Stimulated activated naive B cell treated with anti-CD40 and anti-IgM and Interleukin-4, amounts not matched to agents 10 μg/mL and 1 μg/mL and 100 μg/mL, for 72 hours (primary cell): ENCODE measurements at regions not wholly inside any gene's neighbourhood (a gene's known extent, or its start where the extent isn't known, plus 50 kb on each side); places are given as distances from the start of the nearest gene placed in this dataset.

Experiments
- ATAC-seq, 2 donors: fragments of 150-1000 bp; cut with Tn5 transposase; replicated peaks; 2 replicates each; pipeline ENCODE4 v1.10.0; 2021; ENCODE audit warnings: moderate library complexity in 1 of 2
- DNase-seq: peaks from one replicate; pipeline ENCODE4 v3.0.0; 2021
- H3K27ac Mint-ChIP-seq: one replicate; pipeline ENCODE4 v1.8.0; 2022; ENCODE audit warnings: mild to moderate bottlenecking, mixed read lengths
- H3K27me3 Mint-ChIP-seq, 2 donors: one replicate each; pipeline ENCODE4 v1.8.0; 2022; ENCODE audit warnings: mixed read lengths in 2 of 2
- H3K36me3 Mint-ChIP-seq, 2 donors: one replicate each; pipeline ENCODE4 v1.8.0; 2022; ENCODE audit warnings: mixed read lengths in 2 of 2, mild to moderate bottlenecking in 1 of 2
- H3K4me1 Mint-ChIP-seq, 2 donors: one replicate each; pipeline ENCODE4 v1.8.0; 2022; ENCODE audit warnings: mixed read lengths in 2 of 2, mild to moderate bottlenecking in 1 of 2
- H3K4me3 Mint-ChIP-seq, 2 donors: one replicate each; pipeline ENCODE4 v1.8.0; 2022; ENCODE audit warnings: mild to moderate bottlenecking in 2 of 2, mixed read lengths in 2 of 2, moderate library complexity in 1 of 2
- H3K9me3 Mint-ChIP-seq, 2 donors: one replicate each; pipeline ENCODE4 v1.8.0; 2022; ENCODE audit warnings: mixed read lengths in 2 of 2, mild to moderate bottlenecking in 1 of 2

DNA sequence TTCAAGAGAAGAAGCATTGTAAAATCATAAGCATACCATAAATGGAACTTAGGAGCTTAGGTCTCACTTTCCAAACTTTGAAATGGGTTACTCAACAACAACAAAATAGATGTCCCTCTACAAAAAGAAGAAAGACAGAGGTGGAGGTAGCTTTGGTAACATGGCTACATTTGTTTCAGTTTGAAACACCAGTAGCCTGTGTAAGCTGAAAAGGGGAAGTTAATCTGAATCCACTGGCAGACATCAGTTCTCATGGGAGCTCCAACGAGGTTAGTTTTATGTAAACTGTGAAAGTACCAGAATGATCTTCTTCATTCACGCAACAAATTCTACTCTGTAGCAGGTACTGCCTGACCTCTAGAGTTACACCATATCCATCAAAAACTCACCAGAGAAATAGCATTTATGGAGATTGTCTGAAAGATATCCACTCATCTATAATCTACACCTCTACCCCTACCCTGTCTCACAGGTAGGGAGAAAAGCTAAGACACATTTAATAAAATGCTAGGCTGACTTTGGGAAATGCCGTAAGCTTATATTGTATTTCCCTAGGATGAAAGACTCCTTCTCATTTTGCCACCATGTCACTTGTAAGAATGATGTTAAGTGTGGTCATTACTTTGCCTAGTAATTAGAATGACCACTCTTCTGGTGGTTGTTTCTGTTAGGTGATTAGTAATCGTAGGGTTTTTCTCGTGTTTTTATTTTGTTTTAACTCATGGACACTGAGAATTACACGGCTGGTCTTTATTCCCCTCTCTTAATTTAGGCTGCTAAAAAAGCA, 224.1 kb downstream of the ASCL1 start:
- Mint-ChIP-seq H3K27ac (no peak overlapping the region), H3K9me3 (peaks cover 5 to 10% of the 10 kb centered on the region in 2 donors)
- peak; percentile 97 to 99 for ATAC-seq

DNA sequence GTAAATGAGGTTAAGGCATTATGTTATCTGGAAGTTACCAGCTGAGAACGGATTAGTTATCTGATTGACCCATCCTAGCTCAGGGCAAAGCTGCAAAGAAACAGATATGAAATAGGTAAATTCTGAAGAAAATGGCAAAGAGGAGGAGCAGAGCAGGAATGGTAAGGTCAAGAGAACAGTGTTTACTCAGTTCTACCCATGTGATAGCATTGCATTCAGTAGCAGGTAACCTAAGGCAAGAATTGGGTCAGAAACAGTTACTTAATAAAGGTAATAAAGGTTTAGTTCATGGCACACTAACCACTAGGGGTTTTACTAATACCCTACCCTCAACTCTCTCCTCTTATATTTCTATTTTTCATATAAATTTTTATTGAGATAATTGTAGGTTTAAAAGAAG, 224.8 kb downstream of the ASCL1 start:
- Mint-ChIP-seq H3K4me1 (peaks cover 0 to 3% of the 10 kb centered on the region in 2 donors), H3K27me3 (peaks cover 15 to 23% of the 10 kb centered on the region in 2 donors), H3K4me3 (no peak overlapping the region), H3K27ac (no peak overlapping the region), H3K9me3 (peaks cover 7 to 10% of the 10 kb centered on the region in 2 donors), H3K36me3 (peaks cover 0 to 4% of the 10 kb centered on the region in 2 donors)
- ATAC-seq: no peak
- no peak for DNase-seq

More for the DNA sequence above, 224.1 kb downstream of the ASCL1 start:
- DNase-seq: peak; percentile 41
- H3K4me1 Mint-ChIP-seq: peaks cover 0 to 3% of the 10 kb centered on the region in 2 donors
- no peak overlapping the region for H3K4me3 Mint-ChIP-seq
- peaks cover 0 to 4% of the 10 kb centered on the region in 2 donors for H3K36me3 Mint-ChIP-seq
- H3K27me3 Mint-ChIP-seq: peaks cover 11 to 23% of the 10 kb centered on the region in 2 donors

DNA sequence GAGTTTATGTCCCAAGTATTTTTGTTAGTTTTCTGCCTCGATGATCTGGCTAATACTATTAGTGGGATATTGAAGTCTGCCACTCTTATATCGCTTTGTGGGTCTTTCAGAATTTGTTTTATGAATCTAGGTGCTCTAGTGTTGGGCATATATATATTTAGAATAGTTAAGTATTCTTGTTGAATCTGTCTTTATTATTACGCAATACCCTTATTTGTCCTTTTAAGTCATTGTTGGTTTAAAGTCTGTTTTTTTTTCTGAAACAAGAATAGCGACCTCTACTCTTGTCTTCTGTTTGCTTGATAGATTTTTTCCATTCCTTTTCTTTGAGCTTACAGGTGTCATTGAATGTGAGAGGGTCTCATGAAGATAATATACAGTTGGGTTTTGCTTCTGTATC, 239.0 kb downstream of the ASCL1 start:
- ATAC-seq (no peak), DNase-seq (no peak)
- no peaks in the 10 kb centered on the region for H3K27me3 Mint-ChIP-seq
- peaks cover 15 to 21% of the 10 kb centered on the region in 2 donors for H3K9me3 Mint-ChIP-seq
- no peak overlapping the region for H3K27ac Mint-ChIP-seq
- H3K4me3 Mint-ChIP-seq: no peak overlapping the region
- peaks cover 0 to 10% of the 10 kb centered on the region in 2 donors for H3K36me3 Mint-ChIP-seq
- H3K4me1 Mint-ChIP-seq: no peaks in the 10 kb centered on the region

DNA sequence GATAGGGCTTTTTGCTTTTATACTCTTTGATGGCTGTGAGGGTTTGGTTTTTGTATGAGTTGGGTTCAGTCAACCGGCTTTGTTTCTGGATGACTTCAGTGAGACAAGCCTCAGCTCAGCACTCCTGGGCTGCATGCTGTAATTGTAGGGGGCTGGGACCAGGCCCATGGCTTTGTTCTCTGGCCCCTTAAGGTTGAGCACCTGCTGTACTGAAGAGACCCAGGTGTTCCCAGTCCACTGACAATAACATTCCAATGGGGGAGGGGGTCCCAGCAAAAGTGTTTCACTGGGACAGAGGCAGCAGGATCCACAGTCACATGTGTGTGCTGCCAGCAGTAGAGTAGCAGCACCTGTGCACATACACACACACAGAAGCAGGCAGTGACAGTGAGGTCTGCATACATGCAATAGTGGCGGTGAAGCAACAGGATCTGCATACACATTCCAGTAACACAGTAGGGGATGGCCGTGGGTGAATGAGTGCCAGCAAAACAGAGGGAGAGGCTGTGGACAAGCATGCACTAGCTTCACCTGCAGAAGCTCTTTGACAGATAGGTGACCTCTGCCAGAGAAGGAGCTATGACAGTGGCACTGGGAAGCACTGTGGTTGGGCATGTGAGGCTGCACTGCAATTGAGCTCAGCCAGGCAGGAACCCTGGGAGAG, 240.4 kb downstream of the ASCL1 start:
- ATAC-seq: no peak
- H3K27ac Mint-ChIP-seq: no peak overlapping the region

DNA sequence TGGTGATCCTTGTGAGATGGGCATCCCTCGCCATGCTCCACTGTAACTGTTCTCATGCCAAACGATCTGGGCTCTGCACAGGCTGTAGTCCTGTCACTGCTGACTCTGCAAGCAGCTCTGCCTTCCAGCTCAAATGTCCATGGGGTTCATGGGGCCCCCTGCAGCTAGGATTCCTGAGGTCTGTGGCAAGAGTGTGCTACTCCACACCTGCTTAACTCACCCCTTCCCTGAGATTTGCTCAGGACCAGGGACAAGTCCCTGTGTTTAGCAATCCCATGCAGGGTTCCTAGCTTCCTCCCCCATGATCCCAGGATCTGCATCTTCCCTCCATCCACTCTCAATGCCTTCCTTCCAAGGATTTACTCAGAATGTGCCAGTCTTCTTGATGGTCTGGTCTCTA, 241.0 kb downstream of the ASCL1 start:
- Mint-ChIP-seq H3K27me3 (no peaks in the 10 kb centered on the region), H3K36me3 (peaks cover 0 to 10% of the 10 kb centered on the region in 2 donors), H3K9me3 (peaks cover 16 to 17% of the 10 kb centered on the region in 2 donors), H3K27ac (no peak overlapping the region), H3K4me3 (no peak overlapping the region), H3K4me1 (no peaks in the 10 kb centered on the region)
- DNase-seq (no peak), ATAC-seq (no peak)

More for the DNA sequence above, 240.4 kb downstream of the ASCL1 start:
- H3K36me3 Mint-ChIP-seq: peaks cover 0 to 10% of the 10 kb centered on the region in 2 donors
- no peak overlapping the region for H3K4me3 Mint-ChIP-seq
- H3K9me3 Mint-ChIP-seq: peaks cover 16% of the 10 kb centered on the region in 2 donors
- H3K27me3 Mint-ChIP-seq: no peaks in the 10 kb centered on the region
- no peaks in the 10 kb centered on the region for H3K4me1 Mint-ChIP-seq
- DNase-seq: no peak

DNA sequence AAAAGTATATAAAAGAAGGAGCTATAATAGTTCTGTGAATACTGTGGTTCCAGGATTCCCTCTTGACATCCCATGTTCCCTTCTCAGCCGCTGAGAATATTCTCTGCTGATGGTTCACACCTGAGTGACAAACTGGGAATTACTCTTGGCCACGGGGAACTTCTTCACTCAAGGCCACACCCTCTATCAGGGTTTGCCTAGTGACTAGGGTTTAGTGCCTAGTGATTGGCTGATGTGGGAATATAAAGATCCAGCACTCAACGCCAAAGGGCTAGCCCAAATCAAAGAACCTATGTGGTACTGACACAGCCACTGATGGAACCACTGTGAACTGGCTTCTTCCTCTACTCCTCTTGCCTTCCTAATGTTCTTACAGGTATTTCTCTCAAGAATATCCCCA, 248.4 kb downstream of the ASCL1 start:
- Mint-ChIP-seq H3K27ac (no peak overlapping the region), H3K4me1 (no peaks in the 10 kb centered on the region), H3K27me3 (peaks cover 4 to 18% of the 10 kb centered on the region in 2 donors), H3K9me3 (peaks cover 8 to 10% of the 10 kb centered on the region in 2 donors), H3K36me3 (no peaks in the 10 kb centered on the region), H3K4me3 (no peak overlapping the region)
- no peak for DNase-seq
- ATAC-seq: no peak

DNA sequence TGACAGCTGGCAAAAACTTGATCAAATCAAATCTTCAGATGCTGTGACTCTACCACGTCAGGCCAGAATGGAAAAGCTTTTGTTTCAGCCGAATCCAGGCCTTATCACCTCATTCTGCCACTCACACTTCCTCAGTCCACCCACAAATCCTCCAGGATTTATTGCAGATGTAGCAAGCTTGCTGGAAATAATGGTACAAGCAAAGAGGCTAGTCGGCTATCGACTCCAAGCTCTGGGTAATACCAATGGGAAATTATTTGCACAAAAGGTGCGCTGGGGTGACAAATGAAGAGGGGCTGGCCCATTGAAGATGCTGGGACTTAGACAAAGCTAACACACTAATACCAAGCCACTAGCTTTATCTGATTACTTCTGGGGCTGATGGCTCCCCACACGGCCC, 250.5 kb downstream of the ASCL1 start:
- no peaks in the 10 kb centered on the region for H3K36me3 Mint-ChIP-seq
- H3K27me3 Mint-ChIP-seq: peaks cover 4 to 18% of the 10 kb centered on the region in 2 donors
- H3K9me3 Mint-ChIP-seq: peaks cover 8% of the 10 kb centered on the region in 2 donors
- ATAC-seq (no peak), DNase-seq (no peak)
- H3K4me1 Mint-ChIP-seq: no peaks in the 10 kb centered on the region
- no peak overlapping the region for H3K27ac Mint-ChIP-seq
- no peak overlapping the region for H3K4me3 Mint-ChIP-seq

DNA sequence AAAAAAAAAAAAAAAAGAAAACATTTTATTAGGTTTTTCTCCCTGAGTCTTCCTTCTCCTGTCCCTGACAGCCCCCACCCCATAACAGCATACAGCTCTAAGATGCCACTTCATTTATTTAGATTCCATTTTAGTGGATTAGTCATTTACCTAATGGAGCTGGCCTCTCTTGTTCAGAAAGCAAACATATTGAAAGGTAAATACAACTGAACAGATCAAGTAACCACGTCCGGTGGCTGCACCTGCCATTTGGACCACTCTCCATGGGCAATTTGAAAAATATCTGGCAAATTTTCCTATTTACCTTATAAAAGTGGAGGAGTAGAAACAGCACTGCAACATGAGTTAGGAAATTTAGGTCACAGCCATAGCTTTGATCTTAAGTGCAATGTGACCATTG, 254.6 kb downstream of the C12orf42 start:
- Mint-ChIP-seq H3K4me3 (no peak overlapping the region), H3K27ac (no peak overlapping the region), H3K27me3 (no peaks in the 10 kb centered on the region), H3K36me3 (no peaks in the 10 kb centered on the region), H3K4me1 (peaks cover 3 to 5% of the 10 kb centered on the region in 2 donors), H3K9me3 (no peaks in the 10 kb centered on the region)
- DNase-seq (no peak), ATAC-seq (no peak)

DNA sequence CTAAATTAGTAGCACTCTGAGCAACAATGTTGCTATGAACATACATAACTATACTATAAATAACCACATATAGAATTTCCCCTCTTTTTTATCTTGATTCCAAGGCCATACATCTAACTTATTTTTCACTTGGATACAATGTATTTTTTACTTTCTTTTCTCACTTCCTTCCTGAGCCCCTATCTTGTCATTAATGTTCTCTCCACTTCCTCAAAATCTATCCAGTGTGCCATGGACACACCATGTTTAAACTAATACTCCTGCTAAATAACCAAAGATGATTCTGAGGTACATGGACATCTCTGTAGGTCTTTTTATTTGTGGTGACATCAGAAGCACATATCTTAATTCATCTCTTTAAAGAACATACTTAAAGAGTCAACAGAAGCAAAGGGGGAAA, 251.2 kb downstream of the C12orf42 start:
- no peaks in the 10 kb centered on the region for H3K36me3 Mint-ChIP-seq
- no peaks in the 10 kb centered on the region for H3K27me3 Mint-ChIP-seq
- no peak overlapping the region for H3K4me3 Mint-ChIP-seq
- DNase-seq (no peak), ATAC-seq (peak; percentile 51 to 76)
- H3K4me1 Mint-ChIP-seq: peaks cover 3 to 5% of the 10 kb centered on the region in 2 donors
- no peak overlapping the region for H3K27ac Mint-ChIP-seq
- H3K9me3 Mint-ChIP-seq: peaks cover 0 to 1% of the 10 kb centered on the region in 2 donors

DNA sequence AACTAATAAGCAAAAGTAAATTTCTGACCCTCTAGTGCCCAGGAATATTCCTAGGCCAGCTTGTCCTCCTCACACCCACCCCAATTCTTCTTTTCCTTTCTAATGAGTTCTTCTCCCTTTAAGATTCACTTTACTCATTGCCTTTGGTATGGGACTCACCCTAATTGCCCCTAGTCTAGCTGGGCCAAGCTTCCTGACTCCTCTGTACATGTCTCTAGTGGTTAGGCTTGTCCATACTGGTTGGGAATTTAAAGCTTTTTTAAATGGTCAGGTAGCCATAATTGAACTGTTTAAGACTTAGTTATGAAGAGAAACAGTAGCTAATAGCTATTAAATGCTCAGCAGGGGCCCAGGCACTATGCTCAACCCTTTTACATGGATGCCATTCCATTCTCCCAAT, 248.2 kb downstream of the C12orf42 start:
- no peaks in the 10 kb centered on the region for H3K27me3 Mint-ChIP-seq
- H3K27ac Mint-ChIP-seq: no peak overlapping the region
- no peak for ATAC-seq
- DNase-seq: no peak
- peaks cover 0 to 4% of the 10 kb centered on the region in 2 donors for H3K9me3 Mint-ChIP-seq
- H3K4me3 Mint-ChIP-seq: no peak overlapping the region
- peaks cover 3 to 5% of the 10 kb centered on the region in 2 donors for H3K4me1 Mint-ChIP-seq
- H3K36me3 Mint-ChIP-seq: peaks cover 0 to 3% of the 10 kb centered on the region in 2 donors

DNA sequence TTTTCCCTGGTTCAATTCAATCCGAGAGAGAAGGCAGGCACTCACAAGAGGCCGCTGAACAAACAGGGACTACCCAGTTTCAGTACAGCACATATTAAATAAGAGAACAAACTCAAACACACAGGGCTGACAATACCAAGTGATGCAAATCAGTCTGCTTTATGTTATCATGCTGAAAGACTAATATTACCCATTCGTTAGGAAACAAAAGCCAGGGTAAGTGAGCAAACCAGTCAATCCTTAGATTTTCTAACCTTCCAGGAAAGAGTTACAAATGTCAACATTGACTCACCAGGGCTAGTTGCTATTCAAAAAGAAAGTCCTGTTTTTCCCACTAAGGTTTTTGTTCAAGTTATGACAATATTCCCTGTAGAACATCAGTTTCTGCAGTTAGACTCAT, 246.2 kb downstream of the C12orf42 start:
- Mint-ChIP-seq H3K27ac (no peak overlapping the region), H3K4me3 (no peak overlapping the region), H3K4me1 (peaks cover 2 to 3% of the 10 kb centered on the region in 2 donors), H3K27me3 (no peaks in the 10 kb centered on the region), H3K36me3 (peaks cover 2 to 11% of the 10 kb centered on the region in 2 donors), H3K9me3 (peaks cover 0 to 4% of the 10 kb centered on the region in 2 donors)
- DNase-seq (no peak), ATAC-seq (no peak)

DNA sequence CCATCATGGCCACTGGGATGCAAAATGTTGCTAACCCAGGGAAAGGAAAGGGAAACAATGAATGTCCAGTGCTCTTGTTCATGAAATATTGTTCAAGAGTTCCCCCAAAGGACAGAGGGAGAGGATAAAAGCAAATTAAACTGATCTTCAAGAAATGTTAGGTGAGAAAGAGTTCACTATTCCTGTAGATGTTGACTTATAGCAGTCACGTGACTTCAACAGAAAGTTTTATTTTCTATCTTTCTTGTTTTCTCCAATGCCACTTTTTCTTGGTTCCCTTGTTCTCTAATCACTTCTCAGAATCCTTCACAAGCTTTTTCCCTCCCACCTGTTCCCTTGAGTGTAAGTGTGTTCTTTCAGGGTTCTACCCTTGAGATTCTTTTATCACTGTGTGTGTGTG, 245.3 kb downstream of the C12orf42 start:
- no peaks in the 10 kb centered on the region for H3K27me3 Mint-ChIP-seq
- ATAC-seq: no peak
- H3K9me3 Mint-ChIP-seq: peaks cover 0 to 4% of the 10 kb centered on the region in 2 donors
- H3K4me3 Mint-ChIP-seq: no peak overlapping the region
- H3K27ac Mint-ChIP-seq: no peak overlapping the region
- peaks cover 2 to 11% of the 10 kb centered on the region in 2 donors for H3K36me3 Mint-ChIP-seq
- no peak for DNase-seq
- no peaks in the 10 kb centered on the region for H3K4me1 Mint-ChIP-seq
